IPS-NIHi7 (cell line): ENCODE measurements at regions not wholly inside any gene's neighbourhood (a gene's known extent, or its start where the extent isn't known, plus 50 kb on each side); places are given as distances from the start of the nearest gene placed in this dataset.

ENCODE experiments used
- DNase-seq: peaks from one replicate; pipeline ENCODE4 v3.0.0; 2012; ENCODE audit warnings: mixed read lengths; ENCODE audit errors: extremely low spot score

DNA sequence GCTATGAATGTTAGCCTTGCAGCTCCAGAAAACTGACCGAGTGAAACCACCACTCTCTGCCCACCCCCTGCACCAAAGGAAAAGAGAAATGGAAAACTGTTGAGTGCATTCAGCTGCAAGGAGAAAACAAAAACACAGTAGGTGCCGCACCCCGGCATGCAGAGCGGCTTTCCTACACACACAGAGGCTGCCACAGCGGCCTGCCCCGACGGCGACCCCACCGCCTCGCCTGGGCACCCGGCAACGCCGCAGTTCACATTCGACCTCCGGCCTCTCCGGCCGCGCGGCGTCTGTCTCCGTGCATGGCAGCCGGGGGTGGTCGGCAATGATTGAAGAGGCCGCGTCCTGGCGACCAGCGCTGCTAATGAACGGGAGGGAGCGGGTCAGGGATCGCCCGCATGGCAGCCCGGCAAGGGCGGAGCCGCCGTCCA is 417.1 kb upstream of the SALL3 start:
- DNase-seq: no peak

GRCh38 chr18:78563110-78563509 is 416.5 kb upstream of the SALL3 start:
- no peak for DNase-seq

DNA sequence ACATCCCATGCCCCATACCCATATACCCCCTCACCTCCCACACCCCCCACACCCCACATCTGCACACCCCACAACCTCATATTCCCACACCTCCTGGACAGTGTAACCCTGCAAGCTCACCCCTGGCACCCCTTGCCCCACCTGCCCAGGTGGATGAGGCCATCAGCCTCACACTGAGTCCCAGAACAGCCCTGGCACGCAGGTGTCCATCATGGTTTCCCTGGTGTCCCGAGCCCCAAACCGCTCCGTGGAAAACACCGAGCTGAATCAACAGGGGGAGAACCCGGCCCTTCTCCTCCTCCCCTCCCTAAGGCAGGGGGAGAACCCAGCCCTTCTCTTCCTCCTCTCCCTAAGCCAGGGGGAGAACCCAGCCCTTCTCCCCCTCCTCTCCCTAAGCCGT is 415.6 kb upstream of the SALL3 start:
- DNase-seq: no peak

- no peak for DNase-seq
Observed at GRCh38 chr18:78564518-78564917, 415.1 kb upstream of the SALL3 start.

DNA sequence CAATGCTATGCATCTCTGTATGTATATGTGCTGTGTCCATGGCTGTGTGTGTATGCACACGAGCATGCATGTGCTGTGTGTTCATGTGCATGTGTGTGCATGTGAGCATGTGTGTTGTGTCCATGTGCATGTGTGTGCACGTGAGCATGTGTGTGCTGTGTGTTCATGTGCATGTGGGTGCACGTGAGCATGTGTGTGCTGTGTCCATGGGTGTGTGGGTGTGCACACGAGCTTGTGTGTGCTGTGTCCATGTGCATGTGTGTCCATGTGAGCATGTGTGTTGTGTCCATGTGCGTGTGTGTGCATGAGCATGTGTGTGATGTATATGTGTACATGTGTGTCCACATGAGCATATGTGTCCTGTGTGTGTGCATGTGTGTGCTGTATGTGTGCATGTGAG is 414.4 kb upstream of the SALL3 start:
- no peak for DNase-seq

DNA sequence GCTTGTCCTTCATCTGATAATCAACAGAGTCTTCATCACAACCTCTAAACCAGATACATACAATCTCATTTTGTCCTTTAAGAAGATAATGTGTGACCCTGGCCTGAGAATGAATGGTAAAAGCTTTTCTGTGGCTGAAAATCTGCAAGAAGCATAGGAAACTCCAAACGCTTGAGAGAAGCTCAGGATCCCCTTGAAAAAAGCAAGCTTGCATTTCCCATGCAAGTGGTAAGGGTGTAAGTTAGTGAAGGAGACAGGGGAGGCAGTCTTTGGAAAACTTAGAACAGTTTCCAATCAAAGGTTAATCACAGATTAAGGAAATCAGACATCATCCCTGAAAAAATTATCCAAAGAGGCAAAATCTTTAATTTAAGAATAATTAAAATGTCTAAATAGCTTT is 413.6 kb upstream of the SALL3 start:
- DNase-seq: no peak

DNA sequence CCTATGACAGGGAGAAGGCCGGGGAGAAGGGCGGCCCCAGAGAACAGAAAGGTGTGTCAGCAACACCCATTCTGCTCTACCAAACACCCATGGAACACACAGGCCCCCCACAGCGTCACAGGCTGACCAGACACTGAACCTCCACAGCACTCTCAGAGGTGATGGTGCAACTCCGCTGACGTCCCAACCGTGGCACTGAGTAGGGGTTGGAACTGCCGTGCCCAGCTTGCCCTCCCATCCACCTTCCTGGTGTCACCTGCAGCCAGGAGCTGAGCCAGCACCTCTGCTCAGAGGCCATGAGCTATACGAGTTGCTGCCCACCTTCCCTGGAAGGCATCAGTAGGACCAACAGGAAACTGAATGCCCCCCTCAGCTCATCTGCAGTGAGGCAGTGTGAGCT is 412.9 kb upstream of the SALL3 start:
- no peak for DNase-seq

DNA sequence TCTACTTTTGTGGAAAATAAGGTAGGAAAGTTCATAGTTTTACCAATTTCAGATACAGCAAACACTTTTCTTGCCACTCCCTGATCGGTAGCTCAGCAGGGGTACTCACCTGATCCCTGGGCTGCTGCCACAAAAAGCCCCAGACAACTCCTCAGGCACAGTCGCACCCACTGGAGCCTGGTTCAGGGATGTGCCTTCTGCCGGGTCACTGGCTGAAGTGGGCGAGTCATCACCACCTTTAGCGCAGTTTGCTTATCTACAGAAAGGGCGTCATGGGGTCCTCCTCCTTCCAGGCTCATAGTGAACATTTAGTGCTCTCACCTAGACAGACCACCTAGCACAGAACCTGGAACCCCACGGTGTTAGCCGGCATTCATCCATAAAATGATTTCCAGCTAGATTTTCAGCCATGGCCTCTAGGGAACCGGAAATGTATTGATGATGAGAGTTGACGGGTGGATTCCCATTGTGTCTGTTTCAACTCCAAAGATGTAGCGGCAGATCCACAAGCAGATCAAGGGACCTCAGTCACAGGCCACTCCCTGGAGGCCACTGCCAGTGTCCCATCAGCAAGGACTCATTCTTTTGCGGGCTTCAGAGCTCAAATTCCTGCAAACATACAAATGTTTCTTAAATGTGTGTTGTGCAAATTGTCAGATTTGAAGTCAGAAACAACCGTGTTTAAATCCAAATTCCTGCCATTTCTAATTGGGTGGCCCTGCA is 408.4 kb upstream of the SALL3 start:
- DNase-seq: no peak

GRCh38 chr18:78571831-78572347 is 407.7 kb upstream of the SALL3 start:
- DNase-seq: no peak

DNA sequence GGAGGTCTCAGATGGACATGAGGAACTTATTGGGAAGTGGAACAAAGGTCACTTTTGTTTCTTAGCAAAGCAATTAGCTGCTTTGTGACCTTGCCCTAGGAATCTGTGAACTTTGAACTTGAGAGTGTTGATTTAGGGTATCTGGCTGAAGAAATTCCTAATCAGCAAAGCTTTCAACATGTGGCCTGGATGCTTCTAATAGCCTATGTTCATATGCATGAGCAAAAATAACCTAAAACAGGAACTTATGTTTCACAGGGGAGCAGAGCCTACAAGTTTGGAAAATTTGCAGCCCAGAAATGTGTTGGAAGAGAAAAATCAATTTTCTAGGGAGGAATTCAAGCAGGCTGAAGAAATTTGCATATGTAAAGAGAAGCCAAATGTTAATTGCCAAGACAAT is 405.8 kb upstream of the SALL3 start:
- no peak for DNase-seq

GRCh38 chr18:78576967-78577366 is 402.7 kb upstream of the SALL3 start:
- no peak for DNase-seq

- DNase-seq: no peak
Observed at GRCh38 chr18:78579449-78579848, 400.2 kb upstream of the SALL3 start.

GRCh38 chr18:78579854-78580577 is 399.6 kb upstream of the SALL3 start:
- DNase-seq: no peak

- DNase-seq: no peak
Observed at GRCh38 chr18:78580835-78581339, 398.7 kb upstream of the SALL3 start.

DNA sequence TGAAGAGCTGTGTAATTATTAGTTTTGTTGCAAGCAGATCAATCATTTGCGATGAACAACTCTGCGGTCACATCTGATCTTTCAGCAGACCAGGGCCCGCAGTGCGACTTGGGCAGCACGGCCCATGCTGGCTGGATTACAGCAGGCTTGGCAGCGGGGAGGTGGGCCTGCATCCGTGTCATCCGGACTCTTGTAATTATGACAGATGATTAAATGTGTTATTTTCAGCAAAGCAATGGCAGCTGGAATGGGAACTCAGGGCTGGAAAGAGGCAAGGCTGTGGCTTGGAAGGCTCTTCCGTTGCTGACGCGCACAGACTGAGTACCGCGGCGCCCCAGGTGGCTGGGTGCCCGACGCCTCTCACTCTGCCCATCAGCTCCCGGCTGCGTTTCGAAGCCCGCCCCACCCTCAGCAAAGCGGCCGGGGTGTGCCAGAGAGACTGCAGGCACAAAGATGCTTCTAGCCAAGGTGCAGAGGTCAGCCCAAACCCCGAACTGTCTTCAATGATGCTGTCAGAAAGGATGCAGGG is 397.4 kb upstream of the SALL3 start:
- DNase-seq: no peak

- no peak for DNase-seq
Observed at GRCh38 chr18:78582898-78583738, 396.5 kb upstream of the SALL3 start.

DNA sequence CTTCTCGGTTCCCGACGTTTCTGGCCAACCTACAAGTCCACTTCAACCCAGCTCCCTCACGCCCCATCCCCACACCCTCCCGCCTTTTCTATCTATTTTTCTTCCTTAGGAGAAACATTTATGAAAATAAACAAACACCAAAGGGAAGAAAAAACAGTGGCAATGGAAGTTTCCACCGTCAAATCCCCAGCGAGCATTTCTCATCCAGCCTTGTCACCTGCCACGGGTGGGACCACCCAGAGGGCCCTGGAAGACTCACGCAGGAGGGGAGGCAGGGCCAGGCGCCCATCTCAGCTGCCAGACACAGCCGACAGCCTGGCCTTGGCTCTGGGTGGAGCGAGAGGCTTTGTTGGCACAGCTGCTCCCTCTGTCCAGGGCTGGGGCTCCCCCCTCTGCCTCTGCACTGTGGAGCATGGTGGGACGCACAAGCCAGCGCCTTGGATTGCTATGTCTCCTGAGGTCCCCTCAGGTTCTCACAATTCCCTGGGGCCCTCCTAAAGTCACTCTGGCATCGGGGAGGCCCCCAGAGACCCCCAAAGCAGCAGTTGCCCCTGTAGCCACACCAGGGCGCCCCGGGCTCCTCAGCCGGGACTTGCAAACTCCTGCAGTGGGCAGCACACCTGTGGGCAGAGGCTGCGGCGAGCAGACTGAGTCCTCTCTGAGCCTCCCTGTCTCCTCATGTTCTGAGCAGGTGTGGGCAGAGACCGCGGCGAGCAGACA is 395.7 kb upstream of the SALL3 start:
- no peak for DNase-seq

GRCh38 chr18:78584459-78585022 is 395.1 kb upstream of the SALL3 start:
- DNase-seq: no peak

DNA sequence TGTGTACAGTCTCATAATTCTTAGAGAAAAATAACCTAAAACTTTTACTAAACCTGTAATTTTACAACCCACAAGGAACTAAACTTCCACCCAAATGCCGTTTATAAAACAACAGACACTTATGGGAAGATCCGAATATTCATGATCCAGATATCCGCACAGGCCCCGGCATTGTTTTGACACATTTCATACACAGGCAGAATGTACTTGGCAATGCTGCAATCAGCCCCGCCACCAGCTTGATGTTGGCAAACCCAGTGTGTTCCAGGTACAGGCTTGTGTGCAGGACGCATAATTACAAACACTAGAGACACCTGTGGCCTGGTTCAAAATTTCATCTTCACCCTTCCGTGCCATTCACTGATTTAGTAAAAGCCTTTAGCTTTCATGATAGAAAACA is 393.0 kb upstream of the SALL3 start:
- DNase-seq: no peak

GRCh38 chr18:78587096-78587495 is 392.5 kb upstream of the SALL3 start:
- DNase-seq: no peak
